ENCODE measurements at regions not wholly inside any gene's neighbourhood (a gene's known extent, or its start where the extent isn't known, plus 50 kb on each side); places are given as distances from the start of the nearest gene placed in this dataset.

GRCh38 chr6:22357724-22358189 is 60.9 kb upstream of the PRL start:
- TF ChIP-seq POLR2AphosphoS5 (IDR thresholded peaks at IDR 0.05) (no peak), CTCF (IDR thresholded peaks at IDR 0.05) (no peak), POLR2A (IDR thresholded peaks at IDR 0.05) (no peak), EP300 (IDR thresholded peaks at IDR 0.05) (no peak)

Measured in sigmoid colon (tissue), 4 donors.